GM21717 (cell line): ENCODE measurements at regions not wholly inside any gene's neighbourhood (a gene's known extent, or its start where the extent isn't known, plus 50 kb on each side); places are given as distances from the start of the nearest gene placed in this dataset.

ENCODE experiments used
- ATAC-seq: cut with Tn5 transposase; IDR thresholded peaks from one replicate; pipeline ENCODE4 v1.9.1; 2021; ENCODE audit warnings: mild to moderate bottlenecking, moderate library complexity; ENCODE audit not compliant: unreplicated experiment

- no peak for ATAC-seq
Measured at GRCh38 chr13:89738072-89738471, 1609.4 kb upstream of the MIR17HG start.

GRCh38 chr13:89740994-89741685 lies 1606.3 kb upstream of the MIR17HG start:
- ATAC-seq = no peak

GRCh38 chr13:89746554-89746953 lies 1600.9 kb upstream of the MIR17HG start:
- no peak for ATAC-seq

- ATAC-seq = no peak
Measured at GRCh38 chr13:89748716-89749115, 1598.8 kb upstream of the MIR17HG start.

GRCh38 chr13:89749888-89750287 lies 1597.6 kb upstream of the MIR17HG start:
- no peak for ATAC-seq

- no peak for ATAC-seq
Measured at GRCh38 chr13:89750371-89750770, 1597.1 kb upstream of the MIR17HG start.

GRCh38 chr13:89751432-89751930 lies 1596.0 kb upstream of the MIR17HG start:
- no peak for ATAC-seq

- ATAC-seq = no peak
Measured at GRCh38 chr13:89752394-89752793, 1595.1 kb upstream of the MIR17HG start.

- peak; percentile 62 for ATAC-seq
Measured at GRCh38 chr13:89755729-89756492, 1591.6 kb upstream of the MIR17HG start.

- no peak for ATAC-seq
Measured at GRCh38 chr13:89763005-89763404, 1584.5 kb upstream of the MIR17HG start.

- ATAC-seq = no peak
Measured at GRCh38 chr13:89783221-89783755, 1564.2 kb upstream of the MIR17HG start.

GRCh38 chr13:89784161-89784809 lies 1563.2 kb upstream of the MIR17HG start:
- no peak for ATAC-seq

GRCh38 chr13:89786531-89786930 lies 1561.0 kb upstream of the MIR17HG start:
- no peak for ATAC-seq

GRCh38 chr13:89790696-89791095 lies 1556.8 kb upstream of the MIR17HG start:
- no peak for ATAC-seq

GRCh38 chr13:89791971-89792630 lies 1555.4 kb upstream of the MIR17HG start:
- no peak for ATAC-seq

GRCh38 chr13:89796196-89796595 lies 1551.3 kb upstream of the MIR17HG start:
- ATAC-seq = no peak

- ATAC-seq = no peak
Measured at GRCh38 chr13:89803839-89804238, 1543.6 kb upstream of the MIR17HG start.

- no peak for ATAC-seq
Measured at GRCh38 chr13:89806594-89806993, 1540.9 kb upstream of the MIR17HG start.

- ATAC-seq = no peak
Measured at GRCh38 chr13:89812856-89813255, 1534.6 kb upstream of the MIR17HG start.

GRCh38 chr13:89816404-89816803 lies 1531.1 kb upstream of the MIR17HG start:
- ATAC-seq = no peak

- no peak for ATAC-seq
Measured at GRCh38 chr13:89822467-89822866, 1525.0 kb upstream of the MIR17HG start.
